ENCODE measurements at regions not wholly inside any gene's neighbourhood (a gene's known extent, or its start where the extent isn't known, plus 50 kb on each side); places are given as distances from the start of the nearest gene placed in this dataset.

GRCh38 chr6:119483908-119484307 is 134.3 kb upstream of the MAN1A1 start:
- H3K36me3 ChIP-seq (ENCODE audit: control insufficient read depth, insufficient read depth, low read length, severe bottlenecking): no peaks in the 10 kb centered on the region
- no peak overlapping the region for H3K9ac ChIP-seq (ENCODE audit: low read length)
- no peaks in the 10 kb centered on the region for H3K27me3 ChIP-seq (replicated peaks; ENCODE audit: control insufficient read depth, insufficient read depth, low read length)
- DNase-seq (ENCODE audit: low read depth): peak; percentile 9
- no peaks in the 10 kb centered on the region for H3K9me3 ChIP-seq (ENCODE audit: control insufficient read depth, low read length)
- H3K4me3 ChIP-seq (ENCODE audit: low read length): no peak overlapping the region
- H3K4me1 ChIP-seq (ENCODE audit: control insufficient read depth, insufficient read depth, low read length): peaks cover 32% of the 10 kb centered on the region

DNA sequence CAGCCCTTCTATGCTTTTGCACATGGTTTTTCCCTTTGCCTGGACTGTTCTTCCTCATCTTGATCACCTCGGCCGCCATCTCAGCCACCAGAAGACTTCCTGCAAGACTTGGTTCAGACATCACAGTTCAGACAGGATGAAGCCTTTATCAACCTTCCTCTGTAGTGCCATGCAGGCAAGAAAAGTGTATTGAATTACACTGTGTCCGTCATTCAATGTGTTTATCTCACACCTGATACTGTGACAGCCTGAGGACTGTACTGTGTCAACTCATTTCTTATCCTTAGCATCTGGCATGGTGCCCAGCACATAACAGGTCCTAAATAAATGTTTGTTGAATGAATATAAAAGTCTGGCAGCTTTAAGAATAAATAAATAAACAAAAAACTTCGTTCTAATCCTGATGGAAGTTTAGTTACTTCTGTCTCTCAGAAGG is 133.3 kb upstream of the MAN1A1 start:
- no peak overlapping the region for H3K4me3 ChIP-seq (ENCODE audit: low read length)
- peaks cover 32% of the 10 kb centered on the region for H3K4me1 ChIP-seq (ENCODE audit: control insufficient read depth, insufficient read depth, low read length)
- H3K9ac ChIP-seq (ENCODE audit: low read length): no peak overlapping the region
- H3K9me3 ChIP-seq (ENCODE audit: control insufficient read depth, low read length): no peaks in the 10 kb centered on the region
- no peaks in the 10 kb centered on the region for H3K36me3 ChIP-seq (ENCODE audit: control insufficient read depth, insufficient read depth, low read length, severe bottlenecking)
- DNase-seq (ENCODE audit: low read depth): no peak
- H3K27me3 ChIP-seq (replicated peaks; ENCODE audit: control insufficient read depth, insufficient read depth, low read length): no peaks in the 10 kb centered on the region

- Histone ChIP-seq H3K9ac (ENCODE audit: low read length) (no peak overlapping the region), H3K36me3 (ENCODE audit: control insufficient read depth, insufficient read depth, low read length, severe bottlenecking) (no peaks in the 10 kb centered on the region), H3K27me3 (replicated peaks; ENCODE audit: control insufficient read depth, insufficient read depth, low read length) (no peaks in the 10 kb centered on the region), H3K4me3 (ENCODE audit: low read length) (no peak overlapping the region), H3K4me1 (ENCODE audit: control insufficient read depth, insufficient read depth, low read length) (peaks cover 32% of the 10 kb centered on the region), H3K9me3 (ENCODE audit: control insufficient read depth, low read length) (no peaks in the 10 kb centered on the region)
- peak; percentile 69 for DNase-seq (ENCODE audit: low read depth)
Measured at GRCh38 chr6:119481976-119482375, 132.4 kb upstream of the MAN1A1 start.

DNA sequence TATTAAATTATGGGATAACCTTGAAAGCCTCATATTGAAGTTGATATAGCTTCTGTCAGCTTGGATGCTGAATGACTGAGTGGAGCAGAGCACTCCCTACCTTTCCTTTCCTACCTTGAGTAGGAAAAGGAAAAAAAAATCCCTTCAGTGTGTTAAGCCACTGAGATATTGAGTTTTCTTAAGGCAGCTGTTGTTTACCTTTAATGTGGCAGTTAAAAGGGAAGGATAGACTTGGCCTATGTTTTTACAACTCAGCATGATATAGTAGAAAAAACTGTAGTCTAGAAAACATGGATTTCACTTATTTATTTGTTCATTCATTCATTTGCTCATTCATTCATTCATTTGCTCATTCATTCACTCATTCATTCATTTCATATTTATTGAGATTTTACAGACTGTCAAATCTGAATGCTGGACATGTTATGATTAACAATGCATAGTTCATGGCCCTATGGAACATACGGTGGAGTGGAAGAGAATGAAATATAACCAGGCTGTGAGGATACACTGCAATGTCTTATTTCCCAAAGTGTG is 131.5 kb upstream of the MAN1A1 start:
- Histone ChIP-seq H3K9me3 (ENCODE audit: control insufficient read depth, low read length) (no peaks in the 10 kb centered on the region), H3K4me3 (ENCODE audit: low read length) (no peak overlapping the region), H3K9ac (ENCODE audit: low read length) (no peak overlapping the region), H3K36me3 (ENCODE audit: control insufficient read depth, insufficient read depth, low read length, severe bottlenecking) (no peaks in the 10 kb centered on the region), H3K4me1 (ENCODE audit: control insufficient read depth, insufficient read depth, low read length) (peaks cover 32% of the 10 kb centered on the region), H3K27me3 (replicated peaks; ENCODE audit: control insufficient read depth, insufficient read depth, low read length) (no peaks in the 10 kb centered on the region)
- DNase-seq (ENCODE audit: low read depth): no peak

- Histone ChIP-seq H3K4me1 (ENCODE audit: control insufficient read depth, insufficient read depth, low read length) (peaks cover 32% of the 10 kb centered on the region), H3K4me3 (ENCODE audit: low read length) (no peak overlapping the region), H3K9me3 (ENCODE audit: control insufficient read depth, low read length) (no peaks in the 10 kb centered on the region), H3K36me3 (ENCODE audit: control insufficient read depth, insufficient read depth, low read length, severe bottlenecking) (no peaks in the 10 kb centered on the region), H3K27me3 (replicated peaks; ENCODE audit: control insufficient read depth, insufficient read depth, low read length) (no peaks in the 10 kb centered on the region), H3K9ac (ENCODE audit: low read length) (no peak overlapping the region)
- peak; percentile 78 for DNase-seq (ENCODE audit: low read depth)
Measured at GRCh38 chr6:119479860-119480655, 130.5 kb upstream of the MAN1A1 start.

GRCh38 chr6:119476554-119476953 is 127.0 kb upstream of the MAN1A1 start:
- no peaks in the 10 kb centered on the region for H3K36me3 ChIP-seq (ENCODE audit: control insufficient read depth, insufficient read depth, low read length, severe bottlenecking)
- H3K9ac ChIP-seq (ENCODE audit: low read length): no peak overlapping the region
- DNase-seq (ENCODE audit: low read depth): no peak
- peaks cover 6% of the 10 kb centered on the region for H3K9me3 ChIP-seq (ENCODE audit: control insufficient read depth, low read length)
- no peak overlapping the region for H3K4me3 ChIP-seq (ENCODE audit: low read length)
- H3K27me3 ChIP-seq (replicated peaks; ENCODE audit: control insufficient read depth, insufficient read depth, low read length): no peaks in the 10 kb centered on the region
- peaks cover 13% of the 10 kb centered on the region for H3K4me1 ChIP-seq (ENCODE audit: control insufficient read depth, insufficient read depth, low read length)

GRCh38 chr6:119476024-119476423 is 126.5 kb upstream of the MAN1A1 start:
- Histone ChIP-seq H3K36me3 (ENCODE audit: control insufficient read depth, insufficient read depth, low read length, severe bottlenecking) (no peaks in the 10 kb centered on the region), H3K9ac (ENCODE audit: low read length) (no peak overlapping the region), H3K4me3 (ENCODE audit: low read length) (no peak overlapping the region), H3K27me3 (replicated peaks; ENCODE audit: control insufficient read depth, insufficient read depth, low read length) (no peaks in the 10 kb centered on the region), H3K9me3 (ENCODE audit: control insufficient read depth, low read length) (peaks cover 6% of the 10 kb centered on the region), H3K4me1 (ENCODE audit: control insufficient read depth, insufficient read depth, low read length) (peaks cover 12% of the 10 kb centered on the region)
- DNase-seq (ENCODE audit: low read depth): no peak

GRCh38 chr6:119470893-119471542 is 121.5 kb upstream of the MAN1A1 start:
- H3K9me3 ChIP-seq (ENCODE audit: control insufficient read depth, low read length): peaks cover 10% of the 10 kb centered on the region
- H3K9ac ChIP-seq (ENCODE audit: low read length): no peak overlapping the region
- no peak overlapping the region for H3K4me3 ChIP-seq (ENCODE audit: low read length)
- no peaks in the 10 kb centered on the region for H3K36me3 ChIP-seq (ENCODE audit: control insufficient read depth, insufficient read depth, low read length, severe bottlenecking)
- no peak for DNase-seq (ENCODE audit: low read depth)
- peaks cover 5% of the 10 kb centered on the region for H3K4me1 ChIP-seq (ENCODE audit: control insufficient read depth, insufficient read depth, low read length)
- H3K27me3 ChIP-seq (replicated peaks; ENCODE audit: control insufficient read depth, insufficient read depth, low read length): no peaks in the 10 kb centered on the region

- Histone ChIP-seq H3K27me3 (replicated peaks; ENCODE audit: control insufficient read depth, insufficient read depth, low read length) (no peaks in the 10 kb centered on the region), H3K4me1 (ENCODE audit: control insufficient read depth, insufficient read depth, low read length) (peaks cover 5% of the 10 kb centered on the region), H3K36me3 (ENCODE audit: control insufficient read depth, insufficient read depth, low read length, severe bottlenecking) (no peaks in the 10 kb centered on the region), H3K9me3 (ENCODE audit: control insufficient read depth, low read length) (peaks cover 6% of the 10 kb centered on the region), H3K9ac (ENCODE audit: low read length) (peak overlapping the region; percentile 62), H3K4me3 (ENCODE audit: low read length) (peak overlapping the region; percentile 70)
- peak; percentile 69 for DNase-seq (ENCODE audit: low read depth)
Measured at GRCh38 chr6:119467488-119468081, 118.0 kb upstream of the MAN1A1 start.

- Histone ChIP-seq H3K4me1 (ENCODE audit: control insufficient read depth, insufficient read depth, low read length) (peaks cover 5% of the 10 kb centered on the region), H3K9me3 (ENCODE audit: control insufficient read depth, low read length) (peaks cover 7% of the 10 kb centered on the region), H3K27me3 (replicated peaks; ENCODE audit: control insufficient read depth, insufficient read depth, low read length) (no peaks in the 10 kb centered on the region), H3K36me3 (ENCODE audit: control insufficient read depth, insufficient read depth, low read length, severe bottlenecking) (no peaks in the 10 kb centered on the region), H3K9ac (ENCODE audit: low read length) (no peak overlapping the region), H3K4me3 (ENCODE audit: low read length) (no peak overlapping the region)
- no peak for DNase-seq (ENCODE audit: low read depth)
Measured at GRCh38 chr6:119466226-119466625, 116.7 kb upstream of the MAN1A1 start.

- Histone ChIP-seq H3K9ac (ENCODE audit: low read length) (no peak overlapping the region), H3K36me3 (ENCODE audit: control insufficient read depth, insufficient read depth, low read length, severe bottlenecking) (no peaks in the 10 kb centered on the region), H3K4me1 (ENCODE audit: control insufficient read depth, insufficient read depth, low read length) (peaks cover 5% of the 10 kb centered on the region), H3K4me3 (ENCODE audit: low read length) (no peak overlapping the region), H3K9me3 (ENCODE audit: control insufficient read depth, low read length) (peaks cover 6% of the 10 kb centered on the region), H3K27me3 (replicated peaks; ENCODE audit: control insufficient read depth, insufficient read depth, low read length) (no peaks in the 10 kb centered on the region)
- DNase-seq (ENCODE audit: low read depth): no peak
Measured at GRCh38 chr6:119463081-119463626, 113.6 kb upstream of the MAN1A1 start.

Measured in adipocyte (in vitro differentiated cells).